DND-41 (cell line): ENCODE measurements at regions not wholly inside any gene's neighbourhood (a gene's known extent, or its start where the extent isn't known, plus 50 kb on each side); places are given as distances from the start of the nearest gene placed in this dataset.

Experiments used
- ATAC-seq: fragments of 200-7000 bp; cut with Tn5 transposase; 3 replicates; pipeline ENCODE4 v1.9.1; 2021; ENCODE audit warnings: low read depth; ENCODE audit not compliant: insufficient read depth
- DNase-seq: peaks from one replicate; pipeline ENCODE4 v3.0.0-alpha.2; 2020
- H2AFZ ChIP-seq: 2 replicates; pipeline ENCODE4 v1.6.0; 2012; ENCODE audit warnings: low read depth, low read length
- H3K27ac ChIP-seq: 2 replicates; pipeline ENCODE4 v1.5.1; 2012; ENCODE audit warnings: low read length, inconsistent platforms
- H3K27me3 ChIP-seq: fragments of 200-600 bp; sonication (generic); 2 replicates; pipeline ENCODE4 v1.6.0; 2012; ENCODE audit warnings: low read length, mild to moderate bottlenecking, inconsistent platforms; ENCODE audit not compliant: insufficient read depth, poor library complexity
- H3K36me3 ChIP-seq: 2 replicates; pipeline ENCODE4 v1.5.1; 2012; ENCODE audit warnings: low read length, inconsistent platforms; ENCODE audit not compliant: insufficient read depth
- H3K4me1 ChIP-seq: 2 replicates; pipeline ENCODE4 v1.5.1; 2012; ENCODE audit warnings: mild to moderate bottlenecking, low read length; ENCODE audit not compliant: insufficient read depth
- H3K4me2 ChIP-seq: 2 replicates; pipeline ENCODE4 v1.6.0; 2012; ENCODE audit warnings: mild to moderate bottlenecking, moderate library complexity, low read length, inconsistent platforms; ENCODE audit not compliant: insufficient read depth
- H3K4me3 ChIP-seq, 2 experiments: fragments of 200-600 bp in 1 of 2; shearing (Covaris generic) in 1 of 2; 2 replicates each; pipeline ENCODE4 v1.5.1; 2012 to 2016; ENCODE audit warnings: inconsistent platforms in 2 of 2, low read length in 2 of 2, mild to moderate bottlenecking in 2 of 2, low read depth in 1 of 2, moderate library complexity in 1 of 2
- H3K79me2 ChIP-seq: 2 replicates; pipeline ENCODE4 v1.6.0; 2012; ENCODE audit warnings: low read length, inconsistent platforms; ENCODE audit not compliant: insufficient read depth
- H3K9ac ChIP-seq: 2 replicates; pipeline ENCODE4 v1.6.0; 2012; ENCODE audit warnings: low read depth, mild to moderate bottlenecking, inconsistent platforms, low read length, moderate library complexity
- H3K9me3 ChIP-seq: 2 replicates; pipeline ENCODE4 v1.5.1; 2012; ENCODE audit warnings: low read length, moderate library complexity, mild to moderate bottlenecking, inconsistent platforms; ENCODE audit not compliant: insufficient read depth, severe bottlenecking
- H4K20me1 ChIP-seq: 2 replicates; pipeline ENCODE4 v1.6.0; 2012; ENCODE audit warnings: low read length; ENCODE audit not compliant: insufficient read depth
- CTCF ChIP-seq: IDR thresholded peaks from 2 replicates; pipeline ENCODE4 v1.5.1; 2012; ENCODE audit warnings: borderline replicate concordance, low read length, moderate library complexity, mild to moderate bottlenecking; ENCODE audit not compliant: poor library complexity, severe bottlenecking; ENCODE audit errors: extremely low read depth
- EZH2 ChIP-seq: IDR thresholded peaks from 3 replicates; pipeline ENCODE4 v1.6.1; 2012; ENCODE audit warnings: borderline replicate concordance, low read depth, mild to moderate bottlenecking, moderate library complexity, low read length, inconsistent platforms; ENCODE audit not compliant: severe bottlenecking

- Histone ChIP-seq H3K27me3 (no peaks in the 10 kb centered on the region), H3K9me3 (no peaks in the 10 kb centered on the region), H3K79me2 (no peaks in the 10 kb centered on the region), H3K36me3 (no peaks in the 10 kb centered on the region), H3K4me2 (no peak overlapping the region), H3K9ac (no peak overlapping the region), H3K27ac (no peak overlapping the region), H2AFZ (no peak overlapping the region), H4K20me1 (no peaks in the 10 kb centered on the region), H3K4me3 (no peak overlapping the region), H3K4me1 (no peaks in the 10 kb centered on the region)
- no peak for ATAC-seq
- TF ChIP-seq CTCF: no peak
- TF ChIP-seq EZH2: no peak
- no peak for DNase-seq
Observed at GRCh38 chr15:38069511-38070011, 135.1 kb downstream of the TMCO5A start.

DNA sequence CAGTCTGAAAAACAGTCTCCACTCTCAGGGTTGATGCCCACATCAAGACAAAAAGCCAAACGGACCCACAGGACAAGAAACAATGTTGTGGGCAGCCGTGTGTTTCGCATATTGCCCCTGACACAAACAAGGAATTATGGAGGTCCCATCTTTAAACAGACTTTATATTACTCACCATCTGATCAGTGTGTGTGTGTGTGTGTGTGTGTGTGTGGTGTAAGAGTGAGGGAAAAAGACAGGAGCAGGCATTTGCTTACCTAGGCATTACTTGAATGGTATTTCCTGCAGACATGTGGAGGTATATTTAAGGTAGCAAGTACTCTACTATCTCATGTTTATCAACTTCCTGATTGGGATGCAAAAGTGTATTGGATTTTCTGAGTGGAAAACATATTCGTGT lies 136.3 kb downstream of the TMCO5A start:
- Histone ChIP-seq H3K79me2 (no peaks in the 10 kb centered on the region), H3K4me2 (no peak overlapping the region), H3K27me3 (no peaks in the 10 kb centered on the region), H4K20me1 (no peaks in the 10 kb centered on the region), H2AFZ (no peak overlapping the region), H3K9ac (no peak overlapping the region), H3K9me3 (no peaks in the 10 kb centered on the region), H3K4me3 (no peak overlapping the region), H3K36me3 (no peaks in the 10 kb centered on the region), H3K27ac (no peak overlapping the region), H3K4me1 (no peaks in the 10 kb centered on the region)
- DNase-seq: no peak
- no peak for ATAC-seq
- TF ChIP-seq CTCF (no peak), EZH2 (no peak)

DNA sequence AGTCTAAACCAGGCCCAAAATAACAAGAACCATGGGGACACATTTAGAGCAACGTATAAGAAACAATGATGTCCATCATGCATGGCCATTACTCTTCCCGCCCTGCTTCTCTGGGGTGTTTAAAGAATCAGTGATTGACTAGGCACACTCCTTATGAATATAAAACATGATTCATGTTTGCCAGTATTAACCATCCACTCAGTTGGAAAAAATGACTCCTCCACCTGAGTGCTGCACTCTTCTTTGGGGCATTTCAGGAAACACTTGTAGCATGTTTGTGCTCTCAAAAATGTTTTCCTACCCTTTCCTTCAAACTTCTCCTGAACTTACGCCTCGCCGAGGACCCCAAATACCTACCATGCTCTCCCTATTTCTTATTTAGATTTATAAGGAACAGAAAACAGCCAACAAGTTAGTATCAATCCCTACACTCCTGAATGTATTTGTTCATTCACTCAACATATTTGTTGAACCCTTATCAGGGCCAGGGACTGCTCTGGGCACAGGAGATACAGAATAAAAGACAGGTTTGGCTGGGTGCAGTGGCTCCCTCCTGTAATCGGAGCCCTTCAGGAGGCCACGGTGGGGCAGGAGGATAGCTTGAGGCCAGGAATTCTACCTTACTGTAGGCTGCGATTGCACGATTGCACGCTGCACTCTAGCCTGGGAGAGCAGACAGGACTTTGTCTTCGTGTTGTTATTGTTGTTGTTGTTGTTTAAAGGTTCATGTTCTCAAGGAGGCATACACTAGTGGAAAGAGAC lies 137.0 kb downstream of the TMCO5A start:
- Histone ChIP-seq H3K9me3 (no peaks in the 10 kb centered on the region), H3K79me2 (no peaks in the 10 kb centered on the region), H3K9ac (no peak overlapping the region), H2AFZ (no peak overlapping the region), H3K4me3 (no peak overlapping the region), H3K4me2 (no peak overlapping the region), H4K20me1 (no peaks in the 10 kb centered on the region), H3K36me3 (no peaks in the 10 kb centered on the region), H3K27me3 (no peaks in the 10 kb centered on the region), H3K27ac (no peak overlapping the region), H3K4me1 (no peaks in the 10 kb centered on the region)
- ATAC-seq (no peak), DNase-seq (no peak)
- TF ChIP-seq CTCF: no peak
- TF ChIP-seq EZH2: no peak
